H1 (cell line): ENCODE measurements at regions not wholly inside any gene's neighbourhood (a gene's known extent, or its start where the extent isn't known, plus 50 kb on each side); places are given as distances from the start of the nearest gene placed in this dataset.

Experiments used
- BRCA1 ChIP-seq: IDR thresholded peaks from 2 replicates; pipeline ENCODE4 v1.6.1; 2012; ENCODE audit warnings: low read depth, low read length, improper control_type of control experiment
- CEBPB ChIP-seq: IDR thresholded peaks from 2 replicates; pipeline ENCODE4 v1.6.1; 2012; ENCODE audit warnings: low read depth, low read length
- CTCF ChIP-seq, 3 experiments: IDR thresholded peaks; 1 replicate in 2 of 3; 2 replicates in 1 of 3; pipeline versions ENCODE4 v1.5.1 to v1.6.1; 2011; ENCODE audit warnings: low read length in 3 of 3, mild to moderate bottlenecking in 3 of 3, inconsistent platforms in 2 of 3, low read depth in 1 of 3, moderate library complexity in 1 of 3; ENCODE audit not compliant: insufficient read depth in 1 of 3; ENCODE audit errors: control extremely low read depth in 1 of 3
- EZH2 ChIP-seq: fragments of 200-600 bp; sonication (generic); IDR thresholded peaks from 2 replicates; pipeline ENCODE4 v1.7.1; 2012; ENCODE audit warnings: low read depth, mild to moderate bottlenecking, moderate library complexity, low read length, inconsistent platforms; ENCODE audit not compliant: severe bottlenecking
- GTF2F1 ChIP-seq: IDR thresholded peaks from 2 replicates; pipeline ENCODE4 v1.6.1; 2012; ENCODE audit warnings: low read depth, low read length, improper control_type of control experiment, borderline replicate concordance
- KDM4A ChIP-seq: IDR thresholded peaks from one replicate; pipeline ENCODE4 v1.7.1; 2012; ENCODE audit warnings: low read depth, mild to moderate bottlenecking, moderate library complexity, low read length, inconsistent platforms; ENCODE audit not compliant: severe bottlenecking
- RNF2 ChIP-seq: fragments of 200-900, 300-1000 bp; sonication (generic); IDR thresholded peaks from 2 replicates; pipeline ENCODE4 v1.7.1; 2016; ENCODE audit warnings: borderline replicate concordance, low read depth, mild to moderate bottlenecking, antibody characterized with exemption, low read length; ENCODE audit not compliant: poor library complexity, severe bottlenecking; ENCODE audit errors: missing control alignments
- SIRT6 ChIP-seq: IDR thresholded peaks from one replicate; pipeline ENCODE4 v1.7.1; 2012; ENCODE audit warnings: low read length, inconsistent platforms

- TF ChIP-seq CTCF (IDR thresholded peaks at IDR 0.05; ENCODE audit: control extremely low read depth in 1 of 3, insufficient read depth in 1 of 3, low read depth in 1 of 3, low read length in 3 of 3) = no peak
- no peak for TF ChIP-seq CEBPB
- no peak for TF ChIP-seq RNF2
- TF ChIP-seq GTF2F1 = no peak
- no peak for TF ChIP-seq KDM4A
- no peak for TF ChIP-seq EZH2
- TF ChIP-seq BRCA1 = no peak
- TF ChIP-seq SIRT6 = no peak
These were observed 436.8 kb downstream of the OMA1 start (continued) for GRCh38 chr1:58109646-58110200.
